Smooth muscle cell (in vitro differentiated cells): ENCODE measurements at regions not wholly inside any gene's neighbourhood (a gene's known extent, or its start where the extent isn't known, plus 50 kb on each side); places are given as distances from the start of the nearest gene placed in this dataset.

Source experiments
- DNase-seq: peaks from one replicate; lab custom pipeline; 2025; ENCODE audit not compliant: unreplicated experiment; lab: John Stamatoyannopoulos, UW
- H2AFZ ChIP-seq: fragments of 200-600 bp; sonication (generic); 2 replicates; pipeline ENCODE4 v1.6.0; 2016; ENCODE audit warnings: antibody characterized with exemption, low read depth, mild to moderate bottlenecking
- H3F3A ChIP-seq: fragments of 200-600 bp; sonication (generic); 2 replicates; pipeline ENCODE4 v1.6.0; 2017; ENCODE audit warnings: antibody characterized with exemption, low read depth
- H3K27ac ChIP-seq: fragments of 200-600 bp; sonication (generic); 2 replicates; pipeline ENCODE4 v1.5.1; 2016; ENCODE audit warnings: low read depth, mild to moderate bottlenecking
- H3K27me3 ChIP-seq: fragments of 200-600 bp; sonication (generic); 2 replicates; pipeline ENCODE4 v1.6.1; 2016; ENCODE audit warnings: low read depth, mild to moderate bottlenecking
- H3K36me3 ChIP-seq: fragments of 200-600 bp; sonication (generic); 2 replicates; pipeline ENCODE4 v1.5.1; 2016; ENCODE audit warnings: low read depth
- H3K4me1 ChIP-seq: fragments of 200-600 bp; sonication (generic); 2 replicates; pipeline ENCODE4 v1.5.1; 2016; ENCODE audit warnings: low read depth
- H3K4me2 ChIP-seq: fragments of 200-600 bp; sonication (generic); 2 replicates; pipeline ENCODE4 v1.6.0; 2016; ENCODE audit warnings: mild to moderate bottlenecking
- H3K4me3 ChIP-seq: fragments of 200-600 bp; sonication (generic); 2 replicates; pipeline ENCODE4 v1.5.1; 2016; ENCODE audit warnings: mild to moderate bottlenecking
- H3K79me2 ChIP-seq: fragments of 200-600 bp; sonication (generic); 2 replicates; pipeline ENCODE4 v1.6.0; 2016; ENCODE audit warnings: low read depth, mild to moderate bottlenecking
- H3K9ac ChIP-seq: fragments of 200-600 bp; sonication (generic); 2 replicates; pipeline ENCODE4 v1.6.0; 2016; ENCODE audit warnings: low read depth
- H3K9me3 ChIP-seq: fragments of 200-600 bp; sonication (generic); replicated peaks from 2 replicates; pipeline ENCODE4 v1.5.1; 2016; ENCODE audit warnings: low read depth
- H4K20me1 ChIP-seq: fragments of 200-600 bp; sonication (generic); 2 replicates; pipeline ENCODE4 v1.6.0; 2016; ENCODE audit warnings: low read depth
- WGBS: methylation state at CpG from one replicate; pipeline ENCODE4 v1.1.7; 2016; ENCODE audit warnings: low lambda C conversion rate; 5-methylcytosine and 5-hydroxymethylcytosine counted together
- TF ChIP-seq, protein P1 (sequence below): fragments of 200-600 bp; sonication (generic); IDR thresholded peaks from 2 replicates; pipeline ENCODE4 v1.5.1; 2017; ENCODE audit warnings: borderline replicate concordance, mild to moderate bottlenecking, antibody characterized with exemption; ENCODE audit not compliant: insufficient read depth, poor library complexity, severe bottlenecking

DNA sequence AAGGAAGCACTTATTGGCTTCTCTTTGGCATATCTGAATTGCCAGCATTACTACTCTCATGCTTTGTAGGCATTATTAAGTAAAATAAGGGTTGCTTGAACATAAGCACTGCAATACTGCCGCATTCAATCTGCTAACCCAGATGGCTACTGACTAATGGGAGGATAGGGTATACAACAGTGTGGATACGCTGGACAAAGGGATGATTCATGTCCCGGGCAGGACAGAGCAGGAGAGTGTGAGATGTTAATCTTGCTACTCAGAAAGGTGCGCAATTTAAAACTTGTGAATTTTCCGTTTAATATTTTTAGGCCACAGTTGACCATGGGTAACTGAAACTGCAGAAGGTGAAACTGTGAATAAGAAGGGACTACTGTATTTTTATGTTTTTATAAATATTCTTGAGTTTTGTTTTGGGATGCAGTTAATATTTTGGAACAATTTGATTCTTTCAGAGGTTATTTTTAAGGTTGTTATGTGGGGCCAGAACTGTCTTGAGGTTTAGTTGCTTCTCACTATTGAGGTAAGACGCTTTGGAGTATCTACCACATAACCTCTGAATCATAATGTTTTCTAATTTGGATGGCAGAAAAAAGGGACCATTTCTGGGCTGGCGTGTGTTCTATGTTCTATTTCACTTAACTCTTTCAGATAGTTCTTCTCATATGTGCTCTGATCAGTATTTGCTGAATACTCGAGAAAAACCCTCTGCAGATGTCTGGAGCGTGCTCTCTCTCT lies 75.7 kb upstream of the SYPL1 start:
- DNase-seq: no peak
- TF ChIP-seq, protein P1, sequence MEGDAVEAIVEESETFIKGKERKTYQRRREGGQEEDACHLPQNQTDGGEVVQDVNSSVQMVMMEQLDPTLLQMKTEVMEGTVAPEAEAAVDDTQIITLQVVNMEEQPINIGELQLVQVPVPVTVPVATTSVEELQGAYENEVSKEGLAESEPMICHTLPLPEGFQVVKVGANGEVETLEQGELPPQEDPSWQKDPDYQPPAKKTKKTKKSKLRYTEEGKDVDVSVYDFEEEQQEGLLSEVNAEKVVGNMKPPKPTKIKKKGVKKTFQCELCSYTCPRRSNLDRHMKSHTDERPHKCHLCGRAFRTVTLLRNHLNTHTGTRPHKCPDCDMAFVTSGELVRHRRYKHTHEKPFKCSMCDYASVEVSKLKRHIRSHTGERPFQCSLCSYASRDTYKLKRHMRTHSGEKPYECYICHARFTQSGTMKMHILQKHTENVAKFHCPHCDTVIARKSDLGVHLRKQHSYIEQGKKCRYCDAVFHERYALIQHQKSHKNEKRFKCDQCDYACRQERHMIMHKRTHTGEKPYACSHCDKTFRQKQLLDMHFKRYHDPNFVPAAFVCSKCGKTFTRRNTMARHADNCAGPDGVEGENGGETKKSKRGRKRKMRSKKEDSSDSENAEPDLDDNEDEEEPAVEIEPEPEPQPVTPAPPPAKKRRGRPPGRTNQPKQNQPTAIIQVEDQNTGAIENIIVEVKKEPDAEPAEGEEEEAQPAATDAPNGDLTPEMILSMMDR: no peak
- Histone ChIP-seq H3K27me3 (no peaks in the 10 kb centered on the region), H3K36me3 (no peaks in the 10 kb centered on the region), H3K27ac (no peak overlapping the region), H3K9me3 (no peaks in the 10 kb centered on the region), H4K20me1 (no peaks in the 10 kb centered on the region), H3F3A (no peaks in the 10 kb centered on the region), H3K9ac (no peak overlapping the region), H2AFZ (no peak overlapping the region), H3K4me2 (no peak overlapping the region), H3K4me3 (no peak overlapping the region), H3K4me1 (no peaks in the 10 kb centered on the region), H3K79me2 (no peaks in the 10 kb centered on the region)
- WGBS: 80% methylated on average over 9 of the region's 9 CpGs

DNA sequence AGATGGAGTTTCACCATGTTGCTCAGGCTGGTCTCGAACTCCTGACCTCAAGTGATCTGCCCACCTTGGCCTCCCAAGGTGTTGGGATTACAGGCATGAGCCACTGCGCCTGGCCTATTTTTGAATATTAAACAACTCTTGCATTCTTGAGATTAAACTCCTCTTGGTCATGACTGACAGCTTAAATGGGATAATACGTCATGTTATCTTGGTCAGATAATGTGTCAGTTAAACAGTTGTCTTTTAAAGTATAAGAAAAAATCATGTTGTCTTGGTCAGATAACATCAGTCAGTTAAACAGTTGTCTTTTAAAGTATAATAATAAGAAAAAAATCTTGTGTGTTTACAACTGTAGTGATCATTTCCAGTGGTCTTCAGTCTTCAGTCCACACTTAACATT lies 73.6 kb upstream of the SYPL1 start:
- Histone ChIP-seq H3K79me2 (no peaks in the 10 kb centered on the region), H4K20me1 (no peaks in the 10 kb centered on the region), H2AFZ (no peak overlapping the region), H3K9ac (no peak overlapping the region), H3K27me3 (no peaks in the 10 kb centered on the region), H3K36me3 (no peaks in the 10 kb centered on the region), H3K4me1 (no peaks in the 10 kb centered on the region), H3K9me3 (no peaks in the 10 kb centered on the region), H3K4me3 (no peak overlapping the region), H3K27ac (no peak overlapping the region), H3K4me2 (no peak overlapping the region), H3F3A (no peaks in the 10 kb centered on the region)
- 78% methylated on average over 3 of the region's 3 CpGs for WGBS
- DNase-seq: no peak
- TF ChIP-seq, protein P1: no peak

DNA sequence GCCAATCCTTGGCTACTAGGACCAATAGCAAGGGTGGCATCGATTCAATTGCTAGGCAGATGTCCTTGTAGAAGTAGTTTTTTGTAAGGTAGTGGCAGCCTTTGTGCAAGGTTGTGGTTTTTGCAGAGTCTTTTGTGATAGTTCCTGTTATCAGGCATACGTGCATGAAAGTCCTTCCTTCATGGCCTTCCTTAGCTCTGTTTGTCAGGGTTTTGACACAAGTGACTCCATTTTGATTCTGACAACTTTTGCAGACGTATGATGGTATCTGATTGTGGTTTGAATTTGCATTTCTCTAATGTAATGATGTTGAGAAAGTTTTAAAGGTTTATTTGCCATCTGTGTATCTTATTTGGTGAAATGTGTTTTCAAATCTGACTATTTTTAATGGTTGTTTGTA lies 71.8 kb upstream of the SYPL1 start:
- TF ChIP-seq, protein P1: no peak
- Histone ChIP-seq H3F3A (no peaks in the 10 kb centered on the region), H3K27me3 (no peaks in the 10 kb centered on the region), H4K20me1 (no peaks in the 10 kb centered on the region), H3K9me3 (no peaks in the 10 kb centered on the region), H3K36me3 (no peaks in the 10 kb centered on the region), H3K4me1 (no peaks in the 10 kb centered on the region), H3K27ac (no peak overlapping the region), H3K79me2 (no peaks in the 10 kb centered on the region), H3K4me3 (no peak overlapping the region), H3K9ac (no peak overlapping the region), H2AFZ (no peak overlapping the region), H3K4me2 (no peak overlapping the region)
- no peak for DNase-seq
- 92% methylated on average over 3 of the region's 3 CpGs for WGBS

DNA sequence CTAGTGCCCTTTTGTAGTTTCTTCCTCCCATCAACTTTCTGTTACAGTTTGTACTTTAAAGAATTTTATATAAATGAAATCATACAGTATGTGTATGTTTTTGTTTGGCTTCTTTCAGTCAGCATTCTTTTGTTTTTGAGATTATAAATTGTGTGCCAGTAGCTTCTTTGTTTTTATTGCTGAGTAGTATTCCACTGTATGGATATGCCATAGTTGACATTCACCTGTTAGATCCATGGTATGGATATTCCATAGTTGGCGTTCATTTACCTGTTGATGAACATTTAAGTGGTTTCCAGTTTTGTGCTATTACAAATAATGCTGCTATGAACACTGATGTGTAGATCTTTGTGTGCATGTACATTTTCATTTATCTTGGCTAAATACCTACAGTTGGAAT lies 70.8 kb upstream of the SYPL1 start:
- Histone ChIP-seq H3K4me2 (no peak overlapping the region), H3F3A (no peaks in the 10 kb centered on the region), H3K79me2 (no peaks in the 10 kb centered on the region), H4K20me1 (no peaks in the 10 kb centered on the region), H3K4me3 (no peak overlapping the region), H3K36me3 (no peaks in the 10 kb centered on the region), H3K9ac (no peak overlapping the region), H3K27ac (no peak overlapping the region), H3K4me1 (no peaks in the 10 kb centered on the region), H3K27me3 (no peaks in the 10 kb centered on the region), H2AFZ (no peak overlapping the region), H3K9me3 (no peaks in the 10 kb centered on the region)
- TF ChIP-seq, protein P1: no peak
- DNase-seq: no peak
- WGBS: 100% methylated on average over 1 of the region's 1 CpG
